HG03097 (cell line): ENCODE measurements at regions not wholly inside any gene's neighbourhood (a gene's known extent, or its start where the extent isn't known, plus 50 kb on each side); places are given as distances from the start of the nearest gene placed in this dataset.

Experiments used
- ATAC-seq: cut with Tn5 transposase; IDR thresholded peaks from one replicate; pipeline ENCODE4 v1.9.1; 2021; ENCODE audit not compliant: unreplicated experiment, low FRiP score

- ATAC-seq = no peak
These were observed 234.7 kb upstream of the ADGRB3 start for GRCh38 chr6:68400396-68400795.

- no peak for ATAC-seq
These were observed 243.1 kb upstream of the ADGRB3 start for GRCh38 chr6:68391953-68392352.

GRCh38 chr6:68372991-68373390, 262.1 kb upstream of the ADGRB3 start:
- no peak for ATAC-seq

DNA sequence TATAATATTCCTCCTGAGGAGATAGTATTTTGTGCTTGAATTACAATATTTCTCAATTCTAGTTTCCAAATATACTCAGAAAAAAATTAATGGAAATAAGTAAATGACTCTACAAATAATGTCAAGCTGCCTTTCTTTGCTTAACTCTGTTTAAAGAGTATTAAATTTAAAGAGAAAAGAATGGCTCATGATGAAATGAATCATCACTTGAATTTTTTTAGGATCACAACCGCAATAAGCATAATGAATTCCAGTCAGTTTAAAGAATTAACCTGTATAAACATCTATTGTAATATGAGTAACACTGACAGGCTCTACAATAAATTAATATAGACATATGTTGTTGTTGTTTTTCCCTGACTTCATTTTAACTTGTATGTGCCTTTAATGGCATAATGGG, 266.2 kb upstream of the ADGRB3 start:
- ATAC-seq = no peak

DNA sequence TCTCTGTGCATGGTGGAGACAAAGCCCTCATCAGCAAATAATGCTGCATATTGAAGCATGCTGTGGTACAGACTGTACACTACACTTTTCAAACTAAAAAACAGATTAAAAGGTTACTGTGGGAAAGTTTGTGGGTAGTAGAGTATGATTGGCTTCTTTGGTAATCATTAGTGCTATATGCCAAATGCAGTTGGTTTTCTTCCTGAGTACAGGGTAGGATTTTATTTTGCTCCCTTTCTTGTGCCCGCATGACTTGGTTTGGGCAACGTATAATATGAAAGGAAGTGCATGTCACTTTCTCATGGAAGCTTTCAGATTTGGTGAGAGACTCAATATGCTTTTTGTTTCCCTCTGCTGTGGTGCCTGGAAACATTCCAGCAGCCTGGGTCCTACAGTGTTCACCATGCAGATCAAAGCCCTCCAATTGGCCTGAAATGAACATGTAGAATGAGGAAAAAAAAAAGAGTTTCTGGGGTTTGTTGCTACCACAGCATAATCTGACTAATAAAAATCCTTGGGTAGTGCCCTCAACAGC, 270.7 kb upstream of the ADGRB3 start:
- no peak for ATAC-seq

GRCh38 chr6:68343901-68344300, 291.2 kb upstream of the ADGRB3 start:
- peak; percentile 70 for ATAC-seq

- no peak for ATAC-seq
These were observed 292.8 kb upstream of the ADGRB3 start for GRCh38 chr6:68342286-68342685.

DNA sequence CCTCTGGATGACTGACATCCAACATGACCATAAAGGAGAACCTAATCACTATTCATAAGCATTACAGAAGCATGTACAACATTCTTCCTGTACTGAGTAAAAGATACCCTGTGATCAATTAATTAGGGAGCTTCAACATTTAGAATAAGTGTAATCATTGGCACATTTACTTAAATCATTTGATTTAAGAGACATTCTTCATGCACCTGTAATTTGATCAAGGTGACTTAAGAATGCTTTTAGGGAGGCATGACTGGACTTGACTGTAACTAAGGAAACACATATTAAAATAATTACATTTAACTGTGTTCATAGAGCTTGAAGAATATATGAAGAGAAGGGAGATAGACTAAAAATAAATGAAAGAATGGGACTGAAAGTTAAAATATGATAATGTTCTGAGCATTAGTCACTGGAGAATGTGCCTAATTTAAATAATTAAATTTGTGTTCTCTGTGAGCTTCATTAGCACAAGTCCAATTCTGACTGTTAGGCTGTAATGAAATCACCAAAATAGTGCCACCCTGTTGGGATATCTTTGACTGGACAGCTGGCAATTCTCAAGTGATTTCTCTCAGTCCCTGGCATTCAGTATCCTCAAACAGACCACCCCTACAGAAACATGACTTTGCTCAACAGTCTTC, 295.5 kb upstream of the ADGRB3 start:
- ATAC-seq = no peak

- no peak for ATAC-seq
These were observed 301.6 kb upstream of the ADGRB3 start for GRCh38 chr6:68333442-68333841.

DNA sequence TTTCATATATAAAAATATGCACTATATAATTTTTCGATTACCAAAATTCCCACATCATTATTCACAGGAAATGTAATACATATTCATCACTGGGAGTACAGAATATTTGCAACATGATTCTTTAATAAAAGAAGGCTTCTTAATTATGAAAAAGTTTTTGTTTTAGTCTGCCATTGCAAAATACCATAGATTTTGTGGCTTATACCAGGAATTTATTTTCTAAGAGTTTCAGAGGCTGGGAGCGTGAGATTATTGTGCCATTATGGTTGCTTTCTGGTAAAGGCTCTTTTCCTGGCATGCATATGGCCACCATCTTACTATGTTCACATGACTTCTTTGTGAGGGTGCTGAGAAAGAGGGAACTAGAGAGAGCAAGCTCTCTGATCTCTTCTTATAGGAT, 306.9 kb upstream of the ADGRB3 start:
- ATAC-seq = no peak

DNA sequence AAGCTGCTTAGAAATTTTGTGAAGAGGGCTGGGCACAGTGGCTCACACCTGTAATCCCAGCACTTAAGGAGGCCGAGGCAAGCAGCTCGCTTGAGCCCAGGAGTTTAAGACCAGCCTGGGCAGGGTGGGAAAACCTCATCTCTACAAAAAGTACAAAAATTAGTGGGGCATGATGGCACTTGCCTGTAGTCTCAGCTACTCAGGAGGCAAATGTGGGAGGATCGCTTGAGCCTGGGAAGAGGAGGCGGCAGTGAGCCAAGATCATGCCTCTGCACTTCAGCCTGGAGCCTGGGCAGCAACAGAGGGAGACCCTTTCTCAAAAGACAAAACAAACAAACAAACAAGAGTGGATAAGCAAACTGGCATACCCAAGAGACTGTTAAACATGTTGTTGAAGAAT, 308.3 kb upstream of the ADGRB3 start:
- no peak for ATAC-seq

GRCh38 chr6:68317366-68317765, 317.7 kb upstream of the ADGRB3 start:
- ATAC-seq = no peak

- ATAC-seq = no peak
These were observed 321.2 kb upstream of the ADGRB3 start for GRCh38 chr6:68313911-68314310.

- ATAC-seq = no peak
These were observed 327.8 kb upstream of the ADGRB3 start for GRCh38 chr6:68307301-68307700.

DNA sequence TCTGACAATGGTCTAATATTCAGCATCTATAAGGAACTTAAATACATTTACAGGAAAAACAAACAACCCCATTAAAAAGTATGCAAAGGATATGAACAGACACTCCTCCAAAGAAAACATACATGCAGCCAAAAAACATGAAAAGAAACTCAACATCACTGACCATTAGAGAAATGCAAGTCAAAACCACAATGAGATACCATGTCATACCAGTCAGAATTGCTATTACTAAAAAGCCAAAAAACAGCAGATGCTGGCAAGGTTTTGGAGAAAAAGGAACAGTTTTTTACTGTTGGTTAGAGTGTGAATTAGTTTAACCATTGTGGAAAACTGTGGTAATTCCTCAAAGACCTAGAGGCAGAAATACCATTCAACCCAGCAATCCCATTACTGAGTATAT, 339.0 kb upstream of the ADGRB3 start:
- no peak for ATAC-seq

DNA sequence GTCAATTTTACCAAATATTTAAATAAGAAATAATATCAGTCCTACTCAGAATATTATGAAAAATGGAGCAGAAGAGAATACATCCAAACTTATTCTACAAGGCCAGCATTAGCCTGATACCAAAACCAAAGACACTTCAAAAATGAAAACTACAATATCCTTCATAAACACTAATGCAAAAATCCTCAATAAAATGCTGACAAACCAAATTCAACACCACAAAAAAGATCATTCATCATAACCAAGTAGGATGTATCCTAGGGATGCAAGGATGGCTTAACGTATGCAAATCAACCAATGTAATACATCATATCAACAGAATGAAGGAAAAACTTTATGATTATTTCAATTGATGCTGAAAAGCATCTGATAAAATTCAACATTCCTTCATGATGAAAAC, 352.4 kb upstream of the ADGRB3 start:
- ATAC-seq = no peak

- no peak for ATAC-seq
These were observed 355.1 kb upstream of the ADGRB3 start for GRCh38 chr6:68279793-68280557.

DNA sequence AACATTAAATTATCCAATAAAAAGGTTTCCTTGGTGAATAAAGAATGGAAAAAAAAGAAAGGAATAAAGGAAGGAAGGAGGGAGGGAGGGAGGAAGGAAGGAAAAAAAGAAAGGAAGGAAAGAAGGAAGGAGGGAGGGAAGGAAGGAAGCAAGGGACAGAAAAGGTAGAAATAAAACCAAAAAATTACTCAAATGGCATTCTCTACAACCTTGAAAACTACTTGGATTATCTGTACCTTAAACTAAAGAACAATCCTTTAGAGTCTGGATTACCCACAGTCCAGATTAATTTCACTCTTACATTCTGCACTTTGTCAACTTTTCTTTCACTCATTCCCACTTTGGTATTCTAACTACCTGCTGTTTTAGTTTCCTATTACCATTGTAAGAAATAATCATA, 361.8 kb upstream of the ADGRB3 start:
- no peak for ATAC-seq

DNA sequence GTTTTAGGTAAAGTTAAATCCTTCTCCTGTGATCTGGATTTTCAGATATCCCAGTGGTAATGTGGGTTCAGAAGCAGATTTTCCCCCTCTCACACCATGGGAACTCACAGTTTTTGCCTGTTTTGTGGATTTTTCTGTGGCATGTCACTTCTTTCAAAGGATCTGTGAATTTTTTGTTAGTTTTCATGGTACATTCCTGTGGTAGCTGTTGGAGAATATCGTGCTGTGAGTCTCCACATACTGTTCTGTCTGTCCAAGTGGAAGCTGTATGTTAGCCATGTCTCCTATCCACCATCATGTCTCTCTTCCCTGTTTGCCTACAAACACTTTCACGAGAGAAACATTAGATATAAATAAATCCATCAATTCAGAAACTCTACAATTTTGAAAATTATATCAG, 378.7 kb upstream of the ADGRB3 start:
- no peak for ATAC-seq

DNA sequence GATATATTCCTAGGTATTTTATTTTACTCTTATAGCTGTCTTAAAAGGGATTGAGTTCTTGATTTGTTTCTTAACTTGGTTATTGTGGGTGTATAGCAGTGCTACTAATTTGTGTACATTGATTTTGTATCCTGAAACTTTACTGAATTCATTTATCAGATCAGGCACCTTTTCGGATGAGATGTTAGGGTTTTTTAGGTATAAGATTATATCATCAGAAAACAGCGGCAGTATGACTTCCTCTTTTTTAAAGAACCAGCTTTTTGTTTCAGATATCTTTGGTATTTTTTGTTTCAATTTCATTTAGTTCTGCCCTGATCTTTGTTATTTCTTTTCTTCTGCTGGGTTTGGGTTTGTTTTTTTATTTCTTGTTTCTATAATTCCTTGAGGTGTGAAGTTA, 382.4 kb upstream of the ADGRB3 start:
- ATAC-seq = no peak

- no peak for ATAC-seq
These were observed 387.3 kb upstream of the ADGRB3 start for GRCh38 chr6:68247782-68248181.

DNA sequence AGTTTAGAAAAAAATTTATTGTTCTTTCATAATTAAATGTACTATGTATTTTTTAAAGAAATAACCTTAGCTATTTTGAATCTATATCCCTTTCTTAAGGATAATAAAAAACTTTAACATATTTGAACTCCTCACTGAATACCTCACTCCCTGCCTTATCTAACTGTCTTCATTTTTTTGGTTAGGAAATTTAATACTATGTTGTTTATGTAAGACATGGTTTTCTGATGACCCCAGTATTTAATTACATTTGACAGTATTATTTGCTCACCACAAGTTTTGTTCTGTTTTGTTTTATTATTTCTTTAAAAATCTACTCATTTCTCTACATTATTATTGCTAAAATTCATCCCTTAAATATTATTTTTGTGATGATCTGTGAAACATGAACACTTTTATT, 394.4 kb upstream of the ADGRB3 start:
- no peak for ATAC-seq
